Eye (tissue), 1 donor: ENCODE measurements at regions not wholly inside any gene's neighbourhood (a gene's known extent, or its start where the extent isn't known, plus 50 kb on each side); places are given as distances from the start of the nearest gene placed in this dataset.
"Not testable (repeated sequence)": the region's sequence is repeated elsewhere in the genome, so short reads cannot be mapped to it uniquely, and the experiment has no call there.

Source experiments
- DNase-seq: peaks from one replicate; pipeline ENCODE4 v3.0.0-alpha.2; 2015

GRCh38 chr1:172839639-172840038 lies 180.7 kb downstream of the FASLG start:
- not testable (repeated sequence) for DNase-seq

- DNase-seq, result no peak
Measured at GRCh38 chr1:172843444-172843843, 184.5 kb downstream of the FASLG start.

GRCh38 chr1:172845371-172845770 lies 186.5 kb downstream of the FASLG start:
- no peak for DNase-seq

GRCh38 chr1:172845865-172846264 lies 187.0 kb downstream of the FASLG start:
- DNase-seq, result no peak

GRCh38 chr1:172847814-172848213 lies 188.9 kb downstream of the FASLG start:
- not testable (repeated sequence) for DNase-seq

GRCh38 chr1:172849653-172850052 lies 190.8 kb downstream of the FASLG start:
- DNase-seq, result no peak

GRCh38 chr1:172851077-172851476 lies 192.2 kb downstream of the FASLG start:
- no peak for DNase-seq

GRCh38 chr1:172851856-172852255 lies 193.0 kb downstream of the FASLG start:
- DNase-seq, result no peak

GRCh38 chr1:172855983-172856382 lies 194.8 kb downstream of the TNFSF18 start:
- DNase-seq, result not testable (repeated sequence)

- no peak for DNase-seq
Measured at GRCh38 chr1:172863031-172863430, 187.7 kb downstream of the TNFSF18 start.

- DNase-seq, result no peak
Measured at GRCh38 chr1:172867216-172867818, 183.4 kb downstream of the TNFSF18 start.

GRCh38 chr1:172870901-172871606 lies 179.7 kb downstream of the TNFSF18 start:
- DNase-seq, result no peak

- DNase-seq, result no peak
Measured at GRCh38 chr1:172874950-172875349, 175.8 kb downstream of the TNFSF18 start.

- DNase-seq, result no peak
Measured at GRCh38 chr1:172875892-172876291, 174.8 kb downstream of the TNFSF18 start.

GRCh38 chr1:172882385-172882784 lies 168.4 kb downstream of the TNFSF18 start:
- DNase-seq, result no peak

GRCh38 chr1:172882791-172883386 lies 167.9 kb downstream of the TNFSF18 start:
- DNase-seq, result no peak

- DNase-seq, result no peak
Measured at GRCh38 chr1:172883387-172883791, 167.4 kb downstream of the TNFSF18 start.

GRCh38 chr1:172883844-172884243 lies 166.9 kb downstream of the TNFSF18 start:
- DNase-seq, result no peak

- no peak for DNase-seq
Measured at GRCh38 chr1:172885411-172885810, 165.3 kb downstream of the TNFSF18 start.

- no peak for DNase-seq
Measured at GRCh38 chr1:172885971-172886370, 164.8 kb downstream of the TNFSF18 start.

- DNase-seq, result no peak
Measured at GRCh38 chr1:172887162-172887561, 163.6 kb downstream of the TNFSF18 start.

GRCh38 chr1:172893146-172893841 lies 157.4 kb downstream of the TNFSF18 start:
- DNase-seq, result no peak

GRCh38 chr1:172894349-172895049 lies 156.2 kb downstream of the TNFSF18 start:
- no peak for DNase-seq
